NCI-H748 (cell line): ENCODE measurements at regions not wholly inside any gene's neighbourhood (a gene's known extent, or its start where the extent isn't known, plus 50 kb on each side); places are given as distances from the start of the nearest gene placed in this dataset.

Experiments
- DNase-seq: peaks from one replicate; lab custom pipeline; 2025; ENCODE audit not compliant: unreplicated experiment; lab: John Stamatoyannopoulos, UW

GRCh38 chr11:101401245-101401644 lies 182.6 kb downstream of the TRPC6 start:
- no peak for DNase-seq

- DNase-seq, result no peak
Observed at GRCh38 chr11:101397979-101398378, 185.8 kb downstream of the TRPC6 start.

DNA sequence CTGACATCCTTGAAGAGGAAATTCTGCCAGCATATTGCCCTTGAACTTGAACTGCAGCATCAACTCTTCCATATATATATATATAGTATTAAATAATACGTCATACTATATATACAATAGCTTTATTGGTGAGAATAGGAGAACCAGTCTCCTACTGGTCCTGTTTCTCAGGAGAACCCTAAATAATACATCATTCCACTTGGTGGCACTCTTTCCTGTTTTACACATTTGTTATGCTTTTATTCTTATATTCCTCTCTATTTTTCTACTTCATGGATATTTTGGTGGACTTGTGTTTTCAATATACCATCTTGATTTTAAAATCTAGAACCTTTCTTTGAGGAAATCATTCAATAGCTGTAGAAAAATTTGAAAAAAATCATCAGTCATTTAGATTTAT lies 193.3 kb downstream of the TRPC6 start:
- no peak for DNase-seq

GRCh38 chr11:101369835-101370234 lies 214.0 kb downstream of the TRPC6 start:
- no peak for DNase-seq

DNA sequence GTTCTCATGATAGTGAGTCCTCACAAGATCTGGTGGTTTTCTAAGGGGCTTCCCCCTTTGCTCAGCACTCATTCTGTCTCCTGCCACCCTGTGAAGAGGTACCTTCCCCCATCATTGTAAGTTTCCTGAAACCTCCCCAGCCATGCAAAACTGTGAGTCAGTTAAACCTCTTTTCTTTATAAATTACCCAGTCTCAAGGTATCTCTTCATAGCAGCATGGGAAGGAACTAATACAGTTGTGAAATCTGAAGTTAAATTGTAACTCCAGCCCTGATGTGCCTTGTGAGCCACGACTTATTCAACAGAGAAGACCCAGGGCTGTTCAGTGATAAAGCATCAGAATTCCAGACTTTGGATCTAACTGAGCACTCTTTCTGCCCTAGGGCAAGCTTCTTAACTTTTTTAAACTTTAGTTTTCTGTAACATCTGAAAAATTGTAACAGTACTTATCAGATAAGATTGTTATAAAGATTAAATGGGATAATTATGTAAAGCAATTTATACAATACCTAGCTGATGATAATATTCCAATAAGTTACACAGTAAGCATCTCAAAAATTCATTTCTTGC lies 220.0 kb downstream of the TRPC6 start:
- DNase-seq, result no peak

DNA sequence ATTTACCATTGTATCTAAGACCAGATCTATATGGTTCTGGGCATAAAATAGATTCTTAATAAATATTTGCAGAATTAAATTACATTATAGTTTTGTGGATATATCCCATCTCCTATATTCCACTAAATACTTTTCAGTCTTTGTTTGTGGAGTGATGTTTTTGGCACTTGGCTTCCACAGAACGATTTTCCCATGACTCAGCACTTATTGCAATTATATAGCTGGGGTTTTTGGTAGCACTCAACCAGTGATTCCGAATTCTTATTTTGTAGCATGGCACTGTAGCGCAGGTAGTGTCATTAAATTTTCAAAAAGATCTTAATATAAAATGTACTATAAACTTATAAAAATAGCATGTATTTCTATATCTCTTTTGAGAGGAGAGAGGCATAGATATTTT lies 221.2 kb downstream of the TRPC6 start:
- DNase-seq, result no peak

GRCh38 chr11:101357771-101358170 lies 226.0 kb downstream of the TRPC6 start:
- no peak for DNase-seq

- DNase-seq, result peak; percentile 4
Observed at GRCh38 chr11:101354801-101355200, 225.2 kb upstream of the PGR start.

DNA sequence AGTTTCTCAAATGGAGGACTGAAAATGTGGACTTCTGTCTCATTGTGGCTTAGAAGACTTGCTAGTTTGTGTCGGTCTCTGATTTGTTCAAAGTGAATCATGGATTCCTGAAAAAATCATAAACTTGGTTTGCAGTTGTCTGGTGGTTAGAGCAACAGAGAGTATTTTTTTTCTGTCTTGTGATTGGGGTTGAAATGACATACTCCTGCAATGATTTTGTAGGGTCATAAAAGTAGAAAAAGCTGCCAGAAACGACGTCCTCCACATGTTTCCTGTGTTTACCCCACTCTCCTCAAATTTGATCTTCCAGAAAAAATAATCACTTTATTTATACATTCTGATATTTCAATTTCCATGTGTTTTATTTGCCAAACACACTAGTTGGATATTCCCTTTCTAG lies 219.2 kb upstream of the PGR start:
- DNase-seq, result no peak

DNA sequence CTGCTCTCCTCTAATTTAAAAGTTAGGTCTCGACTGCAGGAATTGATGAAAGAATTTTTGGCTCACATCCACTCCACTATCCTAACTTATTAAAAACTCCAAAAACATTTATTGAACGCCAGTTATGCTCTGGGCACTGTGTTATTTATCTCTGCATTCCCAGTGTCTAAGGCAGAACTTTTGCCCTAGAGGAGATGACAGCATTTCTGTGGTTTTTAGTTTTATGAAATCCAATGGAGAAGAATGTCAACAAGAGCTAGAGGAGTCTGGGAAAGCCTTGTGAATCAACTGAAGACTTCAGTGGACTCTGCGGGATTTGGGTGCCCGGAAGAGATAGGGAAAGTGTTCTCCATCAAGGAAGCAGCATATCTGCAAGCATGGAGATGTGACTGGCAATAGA lies 217.0 kb upstream of the PGR start:
- DNase-seq, result no peak

GRCh38 chr11:101345891-101346290 lies 216.3 kb upstream of the PGR start:
- DNase-seq, result no peak

- DNase-seq, result no peak
Observed at GRCh38 chr11:101342307-101342706, 212.7 kb upstream of the PGR start.

- DNase-seq, result no peak
Observed at GRCh38 chr11:101341578-101341977, 212.0 kb upstream of the PGR start.

DNA sequence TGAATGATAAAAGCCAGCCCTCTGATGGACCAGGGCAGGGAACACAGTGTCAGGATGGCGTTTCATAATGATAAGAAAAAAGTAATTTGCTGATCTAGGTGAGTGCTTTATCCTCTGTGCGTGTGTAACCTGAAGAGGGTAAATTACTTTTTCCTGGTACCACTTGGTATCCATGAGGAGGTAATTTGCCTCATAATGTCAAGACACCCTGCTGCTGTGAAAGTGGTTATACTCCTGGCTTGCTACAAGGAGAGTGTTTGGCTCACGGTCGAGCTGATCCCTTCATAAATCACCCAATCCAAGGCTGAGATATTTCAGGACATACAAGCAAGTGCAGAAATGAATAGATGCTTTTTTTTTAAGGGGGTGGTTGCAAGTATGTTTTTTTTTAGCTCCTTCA lies 207.2 kb upstream of the PGR start:
- DNase-seq, result peak; percentile 91

DNA sequence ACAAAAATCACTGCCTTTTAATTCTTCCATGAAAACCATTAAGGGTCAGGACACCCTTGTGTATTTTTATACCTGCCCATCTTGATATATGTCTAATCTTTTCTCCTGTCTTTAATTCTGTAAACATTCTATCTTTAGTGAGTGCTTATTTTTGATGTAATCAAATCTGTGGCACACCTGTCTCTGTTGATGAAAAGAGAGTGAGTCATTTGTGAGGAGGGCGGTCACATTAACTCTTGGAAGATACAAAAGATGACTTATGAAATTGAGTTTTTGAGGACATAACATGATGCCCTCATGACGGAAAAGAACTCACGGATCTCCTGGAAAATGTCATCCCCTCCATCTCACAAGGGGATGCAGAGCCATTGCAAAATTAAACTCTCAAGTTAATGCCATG lies 206.5 kb upstream of the PGR start:
- DNase-seq, result peak; percentile 54

- DNase-seq, result no peak
Observed at GRCh38 chr11:101334581-101334980, 205.0 kb upstream of the PGR start.

- DNase-seq, result no peak
Observed at GRCh38 chr11:101331411-101331810, 201.8 kb upstream of the PGR start.

GRCh38 chr11:101327908-101328307 lies 198.3 kb upstream of the PGR start:
- DNase-seq, result no peak

- peak; percentile 0 for DNase-seq
Observed at GRCh38 chr11:101326141-101326540, 196.5 kb upstream of the PGR start.

DNA sequence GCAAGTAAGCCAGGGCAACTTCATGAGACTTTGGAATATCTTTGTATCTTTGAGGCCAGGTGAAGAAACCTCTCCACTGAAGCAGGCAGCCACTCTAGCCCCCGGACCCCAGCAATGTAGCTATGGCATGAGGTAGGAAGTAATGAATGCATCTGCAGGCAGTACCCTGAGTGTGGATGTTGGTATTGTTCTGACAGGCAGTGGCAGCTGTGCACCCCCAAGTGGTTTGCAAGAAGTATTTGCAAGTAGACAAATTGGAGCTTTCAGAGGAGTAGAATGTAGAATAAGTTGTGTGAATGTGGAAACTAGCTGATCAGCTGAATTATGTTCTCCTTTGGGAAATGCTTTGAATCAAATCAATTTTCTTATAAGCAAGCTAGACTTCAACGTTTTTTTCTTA lies 194.4 kb upstream of the PGR start:
- DNase-seq, result peak; percentile 20

- no peak for DNase-seq
Observed at GRCh38 chr11:101321222-101321621, 191.6 kb upstream of the PGR start.

DNA sequence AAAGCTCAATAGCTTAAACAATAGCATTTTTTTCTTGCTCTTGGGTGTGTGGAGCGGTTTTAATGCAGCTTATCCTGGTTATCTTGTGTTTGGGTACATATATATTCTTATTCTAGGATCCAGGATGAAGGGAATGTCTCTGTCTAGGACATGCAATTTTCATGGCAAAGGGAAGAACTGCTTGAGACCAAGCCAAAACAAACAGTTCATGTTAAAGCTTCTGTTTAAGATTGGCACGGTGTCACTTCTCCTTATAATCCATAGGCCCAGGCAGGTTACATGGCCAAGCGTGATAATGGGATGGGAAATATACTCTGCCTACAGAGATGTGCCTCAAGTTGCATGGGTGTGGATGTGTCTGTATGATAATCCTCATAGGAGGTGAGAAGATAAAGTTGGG lies 177.1 kb upstream of the PGR start:
- no peak for DNase-seq

DNA sequence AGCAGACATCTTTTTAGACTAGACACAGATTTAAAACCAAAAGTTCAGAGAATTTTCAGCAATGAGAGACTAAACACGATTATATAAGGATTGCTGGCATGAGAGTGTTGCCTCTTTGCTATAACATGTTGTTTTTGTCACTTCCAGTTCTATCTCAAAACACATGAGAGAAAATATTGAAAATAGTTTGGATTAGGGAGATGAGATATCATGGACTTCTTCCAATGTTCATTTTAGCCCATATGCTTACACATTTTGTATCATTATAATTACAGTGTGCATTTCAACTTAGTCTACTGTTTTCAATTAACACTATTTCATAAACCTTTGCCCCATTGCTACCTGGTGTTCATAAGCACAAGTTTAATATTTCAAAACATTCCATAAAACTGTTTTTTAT lies 175.9 kb upstream of the PGR start:
- DNase-seq, result no peak

DNA sequence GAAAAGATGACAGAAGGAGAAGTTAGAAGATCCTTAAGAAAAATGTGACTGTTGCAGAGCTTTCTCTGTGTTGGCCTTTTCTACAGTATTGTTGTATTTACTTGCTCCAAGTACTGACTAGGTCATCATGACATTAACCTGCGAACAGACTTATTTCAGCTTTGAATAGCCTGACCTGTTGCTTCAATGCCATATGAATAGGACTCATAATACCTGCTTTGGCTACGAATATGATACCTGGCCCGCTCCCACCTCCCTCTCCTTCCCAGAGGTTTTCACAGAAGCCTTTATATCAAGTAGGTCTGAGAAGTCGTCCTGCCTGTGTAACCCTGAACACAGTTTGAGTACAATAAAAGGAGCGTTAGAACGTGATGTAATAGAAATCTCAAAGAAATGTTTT lies 169.6 kb upstream of the PGR start:
- DNase-seq, result no peak
